ENCODE measurements at regions not wholly inside any gene's neighbourhood (a gene's known extent, or its start where the extent isn't known, plus 50 kb on each side); places are given as distances from the start of the nearest gene placed in this dataset.

GRCh38 chr11:43574411-43574810, 106.1 kb upstream of the HSD17B12 start:
- 13 to 14% methylated on average over 1 of the region's 1 CpG for WGBS, 2 donors
- H3K4me1 ChIP-seq (ENCODE audit: control insufficient read depth in 2 of 2, insufficient read depth in 2 of 2, low read length in 1 of 2) = peaks cover 8 to 12% of the 10 kb centered on the region in 2 donors
- H3K9me3 ChIP-seq (ENCODE audit: control insufficient read depth in 2 of 2, insufficient read depth in 1 of 2, low read depth in 1 of 2, low read length in 1 of 2) = peaks cover 0 to 4% of the 10 kb centered on the region in 2 donors
- no peaks in the 10 kb centered on the region for H3K36me3 ChIP-seq (ENCODE audit: control insufficient read depth in 2 of 2, insufficient read depth in 2 of 2, low read length in 1 of 2)
- H3K4me3 ChIP-seq (ENCODE audit: low read depth in 1 of 2, low read length in 2 of 2) = no peak overlapping the region
- H3K27ac ChIP-seq (ENCODE audit: low read depth in 2 of 2, low read length in 1 of 2) = no peak overlapping the region
- H3K27me3 ChIP-seq (ENCODE audit: control insufficient read depth in 1 of 2, insufficient read depth in 2 of 2, low read length in 2 of 2) = peaks cover 12 to 28% of the 10 kb centered on the region in 2 donors

GRCh38 chr11:43574949-43575912, 105.3 kb upstream of the HSD17B12 start:
- WGBS, 2 donors = 2 to 3% methylated on average over 50 of the region's 50 CpGs
- no peaks in the 10 kb centered on the region for H3K36me3 ChIP-seq (ENCODE audit: control insufficient read depth in 2 of 2, insufficient read depth in 2 of 2, low read length in 1 of 2)
- H3K9me3 ChIP-seq (ENCODE audit: control insufficient read depth in 2 of 2, insufficient read depth in 1 of 2, low read depth in 1 of 2, low read length in 1 of 2) = peaks cover 0 to 7% of the 10 kb centered on the region in 2 donors
- no peak overlapping the region for H3K27ac ChIP-seq (ENCODE audit: low read depth in 2 of 2, low read length in 1 of 2)
- peaks cover 12 to 28% of the 10 kb centered on the region in 2 donors for H3K27me3 ChIP-seq (ENCODE audit: control insufficient read depth in 1 of 2, insufficient read depth in 2 of 2, low read length in 2 of 2)
- H3K4me3 ChIP-seq (ENCODE audit: low read depth in 1 of 2, low read length in 2 of 2) = no peak overlapping the region
- peaks cover 12 to 18% of the 10 kb centered on the region in 2 donors for H3K4me1 ChIP-seq (ENCODE audit: control insufficient read depth in 2 of 2, insufficient read depth in 2 of 2, low read length in 1 of 2)

GRCh38 chr11:43575913-43576310, 104.6 kb upstream of the HSD17B12 start:
- WGBS, 2 donors = 3 to 5% methylated on average over 11 of the region's 11 CpGs
- no peak overlapping the region for H3K4me3 ChIP-seq (ENCODE audit: low read depth in 1 of 2, low read length in 2 of 2)
- peaks cover 12 to 18% of the 10 kb centered on the region in 2 donors for H3K4me1 ChIP-seq (ENCODE audit: control insufficient read depth in 2 of 2, insufficient read depth in 2 of 2, low read length in 1 of 2)
- no peaks in the 10 kb centered on the region for H3K36me3 ChIP-seq (ENCODE audit: control insufficient read depth in 2 of 2, insufficient read depth in 2 of 2, low read length in 1 of 2)
- H3K9me3 ChIP-seq (ENCODE audit: control insufficient read depth in 2 of 2, insufficient read depth in 1 of 2, low read depth in 1 of 2, low read length in 1 of 2) = peaks cover 0 to 7% of the 10 kb centered on the region in 2 donors
- H3K27me3 ChIP-seq (ENCODE audit: control insufficient read depth in 1 of 2, insufficient read depth in 2 of 2, low read length in 2 of 2) = peaks cover 12 to 28% of the 10 kb centered on the region in 2 donors
- H3K27ac ChIP-seq (ENCODE audit: low read depth in 2 of 2, low read length in 1 of 2) = no peak overlapping the region

GRCh38 chr11:43576320-43576802, 104.2 kb upstream of the HSD17B12 start:
- no peaks in the 10 kb centered on the region for H3K36me3 ChIP-seq (ENCODE audit: control insufficient read depth in 2 of 2, insufficient read depth in 2 of 2, low read length in 1 of 2)
- no peak overlapping the region for H3K4me3 ChIP-seq (ENCODE audit: low read depth in 1 of 2, low read length in 2 of 2)
- H3K27ac ChIP-seq (ENCODE audit: low read depth in 2 of 2, low read length in 1 of 2) = no peak overlapping the region
- H3K27me3 ChIP-seq (ENCODE audit: control insufficient read depth in 1 of 2, insufficient read depth in 2 of 2, low read length in 2 of 2) = peaks cover 12 to 29% of the 10 kb centered on the region in 2 donors
- H3K4me1 ChIP-seq (ENCODE audit: control insufficient read depth in 2 of 2, insufficient read depth in 2 of 2, low read length in 1 of 2) = peaks cover 16 to 18% of the 10 kb centered on the region in 2 donors
- H3K9me3 ChIP-seq (ENCODE audit: control insufficient read depth in 2 of 2, insufficient read depth in 1 of 2, low read depth in 1 of 2, low read length in 1 of 2) = peaks cover 0 to 7% of the 10 kb centered on the region in 2 donors
- 7 to 8% methylated on average over 11 of the region's 11 CpGs for WGBS, 2 donors

GRCh38 chr11:43576803-43577521, 103.6 kb upstream of the HSD17B12 start:
- 3 to 5% methylated on average over 35 of the region's 35 CpGs for WGBS, 2 donors
- H3K27ac ChIP-seq (ENCODE audit: low read depth in 2 of 2, low read length in 1 of 2) = no peak overlapping the region
- H3K36me3 ChIP-seq (ENCODE audit: control insufficient read depth in 2 of 2, insufficient read depth in 2 of 2, low read length in 1 of 2) = no peaks in the 10 kb centered on the region
- peaks cover 11 to 34% of the 10 kb centered on the region in 2 donors for H3K27me3 ChIP-seq (ENCODE audit: control insufficient read depth in 1 of 2, insufficient read depth in 2 of 2, low read length in 2 of 2)
- H3K9me3 ChIP-seq (ENCODE audit: control insufficient read depth in 2 of 2, insufficient read depth in 1 of 2, low read depth in 1 of 2, low read length in 1 of 2) = peaks cover 0 to 7% of the 10 kb centered on the region in 2 donors
- peaks cover 17 to 21% of the 10 kb centered on the region in 2 donors for H3K4me1 ChIP-seq (ENCODE audit: control insufficient read depth in 2 of 2, insufficient read depth in 2 of 2, low read length in 1 of 2)
- H3K4me3 ChIP-seq (ENCODE audit: low read depth in 1 of 2, low read length in 2 of 2) = no peak overlapping the region

GRCh38 chr11:43577566-43578264, 102.8 kb upstream of the HSD17B12 start:
- H3K9me3 ChIP-seq (ENCODE audit: control insufficient read depth in 2 of 2, insufficient read depth in 1 of 2, low read depth in 1 of 2, low read length in 1 of 2) = peaks cover 0 to 10% of the 10 kb centered on the region in 2 donors
- no peak overlapping the region for H3K4me3 ChIP-seq (ENCODE audit: low read depth in 1 of 2, low read length in 2 of 2)
- WGBS, 2 donors = 9 to 10% methylated on average over 17 of the region's 17 CpGs
- H3K27me3 ChIP-seq (ENCODE audit: control insufficient read depth in 1 of 2, insufficient read depth in 2 of 2, low read length in 2 of 2) = peaks cover 9 to 40% of the 10 kb centered on the region in 2 donors
- H3K36me3 ChIP-seq (ENCODE audit: control insufficient read depth in 2 of 2, insufficient read depth in 2 of 2, low read length in 1 of 2) = no peaks in the 10 kb centered on the region
- H3K27ac ChIP-seq (ENCODE audit: low read depth in 2 of 2, low read length in 1 of 2) = no peak overlapping the region
- H3K4me1 ChIP-seq (ENCODE audit: control insufficient read depth in 2 of 2, insufficient read depth in 2 of 2, low read length in 1 of 2) = peaks cover 17 to 22% of the 10 kb centered on the region in 2 donors

- H3K4me3 ChIP-seq (ENCODE audit: low read depth in 1 of 2, low read length in 2 of 2) = peak overlapping the region in 1 of 2 donors; percentile 54
- WGBS, 2 donors = 3% methylated on average over 35 of the region's 35 CpGs
Observed at GRCh38 chr11:43578346-43579170, 102.0 kb upstream of the HSD17B12 start.

GRCh38 chr11:43579171-43579918, 101.2 kb upstream of the HSD17B12 start:
- Histone ChIP-seq H3K4me3 (ENCODE audit: low read depth in 1 of 2, low read length in 2 of 2) (peak overlapping the region in 1 of 2 donors; percentile 54), H3K27me3 (ENCODE audit: control insufficient read depth in 1 of 2, insufficient read depth in 2 of 2, low read length in 2 of 2) (peaks cover 11 to 52% of the 10 kb centered on the region in 2 donors), H3K36me3 (ENCODE audit: control insufficient read depth in 2 of 2, insufficient read depth in 2 of 2, low read length in 1 of 2) (no peaks in the 10 kb centered on the region), H3K27ac (ENCODE audit: low read depth in 2 of 2, low read length in 1 of 2) (no peak overlapping the region), H3K9me3 (ENCODE audit: control insufficient read depth in 2 of 2, insufficient read depth in 1 of 2, low read depth in 1 of 2, low read length in 1 of 2) (peaks cover 0 to 14% of the 10 kb centered on the region in 2 donors), H3K4me1 (ENCODE audit: control insufficient read depth in 2 of 2, insufficient read depth in 2 of 2, low read length in 1 of 2) (peaks cover 17 to 22% of the 10 kb centered on the region in 2 donors)
- WGBS, 2 donors = 1% methylated on average over 66 to 83 of the region's 83 CpGs

More at GRCh38 chr11:43578346-43579170, 102.0 kb upstream of the HSD17B12 start:
- Histone ChIP-seq H3K36me3 (ENCODE audit: control insufficient read depth in 2 of 2, insufficient read depth in 2 of 2, low read length in 1 of 2) (no peaks in the 10 kb centered on the region), H3K9me3 (ENCODE audit: control insufficient read depth in 2 of 2, insufficient read depth in 1 of 2, low read depth in 1 of 2, low read length in 1 of 2) (peaks cover 0 to 10% of the 10 kb centered on the region in 2 donors), H3K27me3 (ENCODE audit: control insufficient read depth in 1 of 2, insufficient read depth in 2 of 2, low read length in 2 of 2) (peaks cover 5 to 48% of the 10 kb centered on the region in 2 donors), H3K4me1 (ENCODE audit: control insufficient read depth in 2 of 2, insufficient read depth in 2 of 2, low read length in 1 of 2) (peaks cover 17 to 22% of the 10 kb centered on the region in 2 donors), H3K27ac (ENCODE audit: low read depth in 2 of 2, low read length in 1 of 2) (no peak overlapping the region)

Measured in esophagus (tissue), 2 donors.